IPS DF 19.7 (cell line): ENCODE measurements at regions not wholly inside any gene's neighbourhood (a gene's known extent, or its start where the extent isn't known, plus 50 kb on each side); places are given as distances from the start of the nearest gene placed in this dataset.
A peak's percentile ranks its signal among the peaks of the same experiment; 100 is the strongest.
"Not testable (repeated sequence)": the region's sequence is repeated elsewhere in the genome, so short reads cannot be mapped to it uniquely, and the experiment has no call there.

ENCODE experiments used
- DNase-seq: peaks from one replicate; pipeline ENCODE4 v3.0.0-alpha.2; 2013; ENCODE audit warnings: low read depth, low spot score

DNA sequence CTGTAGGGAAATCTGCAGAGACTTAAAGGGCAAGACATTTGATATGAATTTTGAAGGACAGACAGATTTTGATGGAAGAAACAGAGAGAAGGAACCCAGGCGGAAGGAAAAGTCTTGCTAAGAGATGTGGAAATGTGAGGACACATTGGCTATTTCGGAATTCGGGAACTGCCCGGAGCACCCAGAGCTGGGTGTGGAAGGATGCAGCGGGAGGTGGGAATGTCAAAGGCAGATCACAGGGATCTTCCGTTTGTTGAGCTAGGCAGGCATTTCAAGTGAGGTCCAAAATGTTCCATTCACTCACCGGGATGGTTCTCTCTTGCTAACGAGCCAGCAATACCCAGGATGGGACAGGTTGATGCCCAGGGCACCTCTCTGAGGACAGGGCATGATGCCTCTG, 87.2 kb upstream of the CTBP2 start:
- DNase-seq: no peak

- DNase-seq: no peak
Measured at GRCh38 chr10:125243532-125244253, 83.3 kb upstream of the CTBP2 start.

DNA sequence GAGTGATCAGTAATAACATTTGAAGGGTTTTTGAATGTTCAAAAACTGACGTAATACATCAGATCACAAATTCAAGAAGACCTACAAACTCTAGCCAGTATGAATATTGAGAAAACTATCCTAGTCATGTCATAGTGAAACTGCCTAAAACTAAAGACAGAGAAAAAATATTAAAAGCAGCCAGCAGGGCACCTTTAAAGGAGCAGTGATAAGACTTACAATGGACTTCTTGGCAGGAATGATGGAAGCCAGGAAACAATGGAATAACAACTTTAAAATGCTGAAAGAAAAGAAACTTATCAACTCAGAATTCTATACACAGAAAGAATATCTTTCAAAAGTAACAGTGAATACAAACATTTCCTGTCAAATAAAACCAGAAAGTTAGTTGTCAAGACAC, 78.3 kb upstream of the CTBP2 start:
- DNase-seq: no peak

GRCh38 chr10:125236091-125236490, 75.7 kb upstream of the CTBP2 start:
- DNase-seq: no peak

DNA sequence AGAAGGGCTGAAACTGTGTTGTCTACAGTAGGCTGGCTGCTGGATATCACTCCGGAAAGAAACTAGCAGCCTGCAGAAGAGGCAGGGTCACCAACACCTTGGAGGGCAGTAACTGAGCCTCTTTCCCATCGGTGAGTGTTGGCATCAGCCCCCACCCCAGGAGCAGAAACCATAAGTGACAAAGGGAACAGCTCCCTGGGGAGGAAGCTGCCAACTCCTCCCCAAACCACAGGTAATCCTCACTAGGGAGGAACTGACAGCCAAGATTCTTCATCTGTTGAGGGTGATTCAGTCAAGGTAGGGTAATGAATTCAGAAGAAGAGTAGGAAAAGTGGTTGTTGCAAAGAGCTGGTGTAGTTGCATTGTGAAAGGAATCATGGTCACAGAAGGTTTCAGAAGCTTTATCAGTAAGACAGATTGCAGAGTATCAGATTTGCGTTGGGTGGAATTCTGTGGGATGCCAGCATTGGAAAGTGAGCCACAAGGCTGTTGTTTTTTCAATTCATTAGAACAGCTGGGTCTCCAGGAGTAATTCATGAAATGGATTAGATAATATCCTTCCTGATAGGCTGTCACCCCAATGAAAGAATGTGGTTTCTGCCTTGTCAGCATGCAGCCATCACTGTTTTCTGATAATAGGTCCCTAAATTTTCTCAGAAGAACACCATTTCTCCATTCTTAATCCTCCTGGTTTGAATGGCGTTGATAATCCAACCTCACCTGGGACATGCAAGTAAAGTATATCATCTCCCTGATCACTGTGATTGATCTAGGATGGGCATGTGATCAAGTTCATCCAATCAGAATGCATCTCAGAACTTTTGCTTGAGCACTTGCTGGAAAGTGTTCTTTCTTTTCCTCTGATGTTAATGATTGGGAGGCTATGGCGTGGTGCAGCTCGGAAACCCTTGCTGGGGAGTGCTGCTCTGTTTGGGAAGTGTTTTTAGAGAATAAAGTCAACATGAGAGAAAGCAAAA, 75.0 kb upstream of the CTBP2 start:
- no peak for DNase-seq

- DNase-seq: not testable (repeated sequence)
Measured at GRCh38 chr10:125234576-125234975, 74.2 kb upstream of the CTBP2 start.

DNA sequence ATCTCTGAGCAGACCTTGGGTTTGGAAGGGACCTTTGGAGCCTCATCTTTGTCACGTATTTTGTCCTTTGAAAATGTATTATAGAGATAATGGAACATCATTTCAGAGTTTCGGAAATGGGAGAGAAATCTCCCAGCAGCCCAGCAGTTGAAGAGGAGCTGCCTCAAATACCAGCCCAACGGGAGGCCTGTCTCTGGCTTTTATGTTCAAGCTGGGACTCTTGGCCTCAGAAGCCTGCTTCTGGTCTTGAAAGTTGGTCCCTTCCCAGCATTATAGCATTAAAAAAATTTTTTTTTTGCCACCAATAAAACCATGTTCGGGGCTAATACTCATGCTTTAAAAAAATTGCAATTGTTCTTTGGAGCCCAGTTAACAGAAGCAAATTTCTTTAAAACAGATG, 73.4 kb upstream of the CTBP2 start:
- DNase-seq: no peak

DNA sequence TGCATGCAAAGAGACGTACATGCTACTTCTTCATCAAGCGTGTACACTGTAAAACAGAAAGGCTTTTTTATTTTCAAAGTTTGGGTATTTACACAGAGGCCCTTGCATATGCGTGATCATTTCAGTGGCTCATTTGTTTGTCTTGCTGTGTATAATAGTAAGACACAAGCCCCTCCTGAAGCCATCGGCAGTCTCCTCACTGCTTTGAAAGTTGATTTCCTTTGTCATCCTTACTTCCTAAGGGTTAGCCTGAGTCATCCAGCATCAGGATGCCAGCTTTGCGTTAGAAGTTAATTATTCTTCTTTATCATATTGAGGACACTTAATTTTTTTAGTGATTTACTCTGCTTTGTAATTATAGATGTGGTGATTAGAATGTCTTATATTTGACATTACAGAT, 72.5 kb upstream of the CTBP2 start:
- no peak for DNase-seq

- no peak for DNase-seq
Measured at GRCh38 chr10:125231813-125232475, 71.6 kb upstream of the CTBP2 start.

DNA sequence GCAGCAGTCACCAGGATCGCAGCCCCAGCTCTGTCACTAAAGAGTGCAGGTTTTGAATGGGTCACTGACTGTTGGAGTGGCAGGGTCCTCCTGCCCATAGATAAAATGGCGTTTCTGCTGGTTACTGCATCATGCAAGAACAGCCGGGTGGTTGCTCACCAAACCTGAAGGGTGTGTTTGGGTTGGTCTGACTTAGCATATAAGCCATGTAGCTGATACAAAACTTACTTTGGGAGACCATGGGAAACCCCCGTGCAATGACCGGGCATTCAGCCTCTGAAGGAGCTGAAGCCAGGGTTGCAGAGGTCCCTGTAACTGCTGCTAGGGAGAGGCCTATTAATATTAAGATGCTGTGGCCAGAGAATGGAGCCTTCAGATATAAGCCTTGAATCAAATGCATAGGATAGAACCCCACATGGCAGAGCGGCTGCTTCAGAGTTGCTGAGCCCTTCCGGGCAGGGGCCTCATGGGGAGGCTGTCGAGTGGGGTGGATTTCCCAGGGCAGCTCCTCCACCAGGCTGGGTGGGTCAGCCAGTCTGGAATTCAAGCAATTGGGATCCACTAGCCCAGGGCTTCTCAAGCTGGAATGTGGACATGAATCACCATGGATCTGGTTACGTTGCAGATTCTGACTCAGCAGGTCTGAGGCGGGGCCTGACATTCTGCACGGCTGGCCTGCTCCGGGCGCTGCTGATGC, 70.9 kb upstream of the CTBP2 start:
- DNase-seq: peak; percentile 33

DNA sequence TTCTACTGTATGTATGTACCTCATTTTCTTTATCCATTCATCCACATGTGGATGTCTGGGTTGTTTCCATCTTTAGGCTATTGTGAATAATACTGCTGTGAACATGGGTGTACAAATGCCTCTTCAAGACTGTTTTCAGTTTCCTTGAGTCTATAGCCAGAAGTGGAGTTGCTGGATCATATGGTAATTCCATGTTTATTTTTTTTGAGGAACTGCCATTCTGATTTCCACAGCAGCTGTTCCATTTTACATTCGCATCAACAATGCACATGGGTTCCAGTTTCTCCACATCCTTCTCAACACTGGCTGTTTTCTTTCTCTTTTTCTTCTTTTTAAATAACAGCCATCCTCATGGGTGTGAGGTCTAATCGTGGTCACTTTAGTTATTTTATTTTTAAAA, 69.9 kb upstream of the CTBP2 start:
- no peak for DNase-seq

GRCh38 chr10:125228245-125228940, 68.0 kb upstream of the CTBP2 start:
- DNase-seq: not testable (repeated sequence)

DNA sequence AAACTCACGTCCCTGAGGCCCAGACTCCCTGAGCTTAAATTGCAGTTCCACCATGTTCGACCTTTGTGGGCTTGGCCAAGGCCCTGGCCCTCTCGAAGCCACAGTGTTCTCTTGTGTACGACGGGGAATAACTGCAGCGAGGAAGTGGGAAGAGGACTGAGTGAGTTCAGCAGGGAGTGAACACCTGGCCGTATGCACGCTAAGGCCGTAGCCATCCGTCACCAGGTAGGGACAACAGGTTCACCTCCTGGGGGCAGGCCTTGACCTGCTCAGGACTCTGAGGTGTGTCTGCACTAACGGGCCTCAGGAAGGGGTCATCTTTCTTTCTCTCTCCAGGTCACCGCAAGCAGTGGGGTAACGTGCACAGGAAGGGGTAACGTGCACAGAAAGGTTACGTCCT, 67.2 kb upstream of the CTBP2 start:
- DNase-seq: no peak

DNA sequence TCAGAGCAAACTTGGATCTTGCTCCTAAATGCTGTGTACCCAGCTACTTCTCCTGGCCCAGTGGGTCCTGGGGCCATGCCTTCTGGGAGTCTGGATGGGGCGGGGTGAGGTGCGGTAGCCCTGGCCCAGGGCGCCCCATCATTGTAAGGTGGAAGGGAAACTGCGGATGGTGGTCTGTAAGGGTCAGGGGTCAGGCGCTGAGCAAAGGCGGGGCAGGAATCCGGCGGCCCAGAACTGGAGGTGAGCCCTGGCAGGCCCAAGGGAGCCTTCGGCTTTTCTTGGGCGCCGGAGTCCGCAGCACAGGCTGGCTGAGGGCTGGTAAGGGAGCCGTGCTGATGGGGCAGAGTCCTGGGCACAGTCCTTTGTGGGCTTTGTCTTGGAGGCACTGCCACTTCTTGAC, 66.5 kb upstream of the CTBP2 start:
- no peak for DNase-seq

- DNase-seq: no peak
Measured at GRCh38 chr10:125226005-125226404, 65.6 kb upstream of the CTBP2 start.

DNA sequence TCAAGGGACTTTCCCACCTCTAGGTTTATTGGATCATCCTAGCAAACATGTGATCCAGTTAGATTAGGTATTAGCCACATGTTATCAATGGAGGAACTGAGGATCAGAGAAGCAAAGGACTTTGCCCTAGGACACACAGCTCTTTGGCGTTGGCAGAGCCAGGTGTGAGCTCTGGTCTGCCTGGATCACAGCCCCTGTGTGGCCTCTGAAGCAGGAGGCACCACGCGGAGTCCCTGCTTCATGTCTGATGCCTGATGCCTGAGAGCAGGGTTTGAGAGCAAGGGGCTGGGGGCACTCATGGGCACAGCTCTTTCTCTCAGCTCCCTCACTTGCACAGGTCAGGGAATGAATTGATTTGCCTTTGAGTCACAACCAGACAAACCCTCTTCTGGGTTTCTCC, 64.7 kb upstream of the CTBP2 start:
- DNase-seq: no peak

DNA sequence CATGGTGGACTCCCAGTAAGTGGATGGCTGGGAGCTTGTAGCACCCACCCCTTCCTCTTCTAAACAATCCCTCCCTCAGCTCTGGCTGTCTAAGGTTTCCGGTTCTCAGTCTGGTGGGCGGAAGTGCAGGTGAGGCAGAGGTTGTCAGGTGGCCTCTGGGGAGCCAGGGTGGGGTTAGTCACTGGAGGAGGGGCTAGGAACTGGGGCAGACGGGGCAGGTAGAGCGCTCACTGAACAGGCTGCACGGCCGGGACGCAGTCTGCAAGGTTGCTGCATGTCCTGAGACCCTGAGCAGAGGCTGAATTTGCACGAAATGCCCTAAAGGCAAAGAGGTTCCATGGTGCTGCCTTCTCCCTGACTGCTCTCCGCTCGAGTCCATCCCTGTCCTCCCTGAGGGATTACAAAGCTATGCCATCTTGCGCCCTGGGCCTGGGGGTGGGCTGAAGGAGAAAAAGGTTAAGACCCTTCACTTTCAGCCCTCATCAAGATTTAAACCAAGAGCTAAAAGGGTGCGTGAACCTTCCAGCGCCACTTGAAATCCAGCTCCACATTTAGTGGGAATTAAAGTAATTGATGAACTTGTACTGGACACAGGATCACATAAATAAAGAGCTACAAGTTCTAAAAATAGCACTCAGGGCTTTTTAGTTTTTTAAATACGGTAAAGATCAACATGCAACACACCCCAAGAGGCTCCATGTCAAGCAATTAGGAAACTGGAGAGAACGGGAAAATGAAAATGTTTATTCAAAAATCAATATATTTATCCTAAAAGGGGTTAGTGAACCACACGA, 62.3 kb upstream of the CTBP2 start:
- DNase-seq: no peak

GRCh38 chr10:125221716-125222115, 61.4 kb upstream of the CTBP2 start:
- DNase-seq: no peak

DNA sequence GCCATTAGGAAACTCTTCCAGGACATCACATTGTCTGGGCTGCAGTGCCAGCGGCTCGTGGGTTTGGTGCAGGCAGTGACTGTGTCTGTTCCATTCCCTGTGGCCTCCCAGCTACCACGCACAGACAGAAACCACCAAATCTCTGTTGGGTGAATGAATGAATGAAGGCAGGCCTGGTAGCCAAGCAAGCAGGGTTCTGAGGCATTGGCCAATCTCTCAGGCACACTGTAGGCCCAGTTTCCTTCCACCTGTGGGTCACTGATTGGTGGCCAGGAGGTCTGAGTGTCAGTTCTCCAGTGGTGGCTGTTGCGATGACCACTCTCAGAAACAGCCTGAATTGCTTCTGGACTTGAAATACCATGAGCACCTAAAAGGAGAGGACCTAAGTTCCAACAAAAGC, 59.4 kb upstream of the CTBP2 start:
- DNase-seq: no peak

- DNase-seq: no peak
Measured at GRCh38 chr10:125218967-125219366, 58.6 kb upstream of the CTBP2 start.
